H9 (cell line): ENCODE measurements at regions not wholly inside any gene's neighbourhood (a gene's known extent, or its start where the extent isn't known, plus 50 kb on each side); places are given as distances from the start of the nearest gene placed in this dataset.
"Not testable (repeated sequence)": the region's sequence is repeated elsewhere in the genome, so short reads cannot be mapped to it uniquely, and the experiment has no call there.

Source experiments
- DNase-seq: peaks from one replicate; pipeline ENCODE4 v3.0.0-alpha.2; 2017
- H2AFZ ChIP-seq: one replicate; pipeline ENCODE4 v1.6.1; 2013; ENCODE audit warnings: mild to moderate bottlenecking, low read length, control low read depth, moderate library complexity
- H2AK5ac ChIP-seq: 2 replicates; pipeline ENCODE4 v1.6.1; 2013; ENCODE audit warnings: low read length, control low read depth, mixed read lengths; ENCODE audit not compliant: insufficient read length
- H2BK120ac ChIP-seq: one replicate; pipeline ENCODE4 v1.6.1; 2013; ENCODE audit warnings: low read depth, mild to moderate bottlenecking, low read length, control low read depth, inconsistent platforms; ENCODE audit not compliant: poor library complexity, severe bottlenecking
- H2BK12ac ChIP-seq: 2 replicates; pipeline ENCODE4 v1.6.1; 2013; ENCODE audit warnings: low read length, control low read depth, mixed read lengths, low read depth; ENCODE audit not compliant: insufficient read length
- H2BK15ac ChIP-seq: 2 replicates; pipeline ENCODE4 v1.6.1; 2013; ENCODE audit warnings: low read depth, low read length, control low read depth
- H2BK20ac ChIP-seq: one replicate; pipeline ENCODE4 v1.6.1; 2013; ENCODE audit warnings: low read depth, mild to moderate bottlenecking, low read length, control low read depth, inconsistent platforms; ENCODE audit not compliant: poor library complexity, severe bottlenecking
- H2BK5ac ChIP-seq: 2 replicates; pipeline ENCODE4 v1.6.1; 2013; ENCODE audit warnings: low read length, control low read depth, mixed read lengths; ENCODE audit not compliant: insufficient read length
- H3K14ac ChIP-seq: 2 replicates; pipeline ENCODE4 v1.6.1; 2013; ENCODE audit warnings: low read length, control low read depth; ENCODE audit not compliant: insufficient read depth
- H3K18ac ChIP-seq: 2 replicates; pipeline ENCODE4 v1.6.1; 2013; ENCODE audit warnings: low read depth, mild to moderate bottlenecking, mixed read lengths, low read length, control low read depth; ENCODE audit not compliant: insufficient read length
- H3K23ac ChIP-seq: 2 replicates; pipeline ENCODE4 v1.6.1; 2013; ENCODE audit warnings: low read length, control low read depth, mixed read lengths, low read depth; ENCODE audit not compliant: insufficient read length
- H3K23me2 ChIP-seq: 2 replicates; pipeline ENCODE4 v1.6.1; 2013; ENCODE audit warnings: low read depth, mild to moderate bottlenecking, mixed read lengths, low read length, control low read depth; ENCODE audit not compliant: insufficient read length, poor library complexity, severe bottlenecking
- H3K27ac ChIP-seq: 2 replicates; pipeline ENCODE4 v1.5.1; 2013; ENCODE audit warnings: low read length, control low read depth, mixed read lengths, low read depth; ENCODE audit not compliant: insufficient read length
- H3K27me3 ChIP-seq: 2 replicates; pipeline ENCODE4 v1.6.1; 2013; ENCODE audit warnings: low read length, control low read depth, inconsistent platforms; ENCODE audit not compliant: insufficient read depth
- H3K4ac ChIP-seq: 2 replicates; pipeline ENCODE4 v1.6.1; 2013; ENCODE audit warnings: low read depth, mild to moderate bottlenecking, control low read depth, inconsistent platforms, low read length, moderate library complexity
- H3K4me1 ChIP-seq: 2 replicates; pipeline ENCODE4 v1.6.1; 2013; ENCODE audit warnings: low read length, control low read depth, inconsistent platforms; ENCODE audit not compliant: insufficient read depth
- H3K4me2 ChIP-seq: 2 replicates; pipeline ENCODE4 v1.6.1; 2013; ENCODE audit warnings: low read length, control low read depth, mixed read lengths; ENCODE audit not compliant: insufficient read length, insufficient read depth
- H3K56ac ChIP-seq: 2 replicates; pipeline ENCODE4 v1.6.1; 2013; ENCODE audit warnings: low read depth, mild to moderate bottlenecking, mixed read lengths, low read length, control low read depth; ENCODE audit not compliant: insufficient read length
- H3K79me1 ChIP-seq: 2 replicates; pipeline ENCODE4 v1.6.1; 2013; ENCODE audit warnings: low read depth, mild to moderate bottlenecking, moderate library complexity, low read length, control low read depth, inconsistent platforms; ENCODE audit not compliant: insufficient read depth, poor library complexity, severe bottlenecking
- H3K79me2 ChIP-seq: 2 replicates; pipeline ENCODE4 v1.6.1; 2013; ENCODE audit warnings: low read length, control low read depth, inconsistent platforms; ENCODE audit not compliant: insufficient read depth
- H3K9ac ChIP-seq: 2 replicates; pipeline ENCODE4 v1.6.1; 2013; ENCODE audit warnings: low read length, control low read depth, mixed read lengths; ENCODE audit not compliant: insufficient read length; ENCODE audit errors: extremely low read depth
- H3K9me3 ChIP-seq: one replicate; pipeline ENCODE4 v1.6.1; 2013; ENCODE audit warnings: low read depth, low read length, inconsistent platforms; ENCODE audit not compliant: control insufficient read depth
- H3T11ph ChIP-seq: one replicate; pipeline ENCODE4 v1.6.1; 2013; ENCODE audit warnings: mild to moderate bottlenecking, low read length, control low read depth, inconsistent platforms
- H4K20me1 ChIP-seq: one replicate; pipeline ENCODE4 v1.6.1; 2013; ENCODE audit not compliant: control insufficient read depth, insufficient read length, insufficient read depth
- H4K5ac ChIP-seq: 2 replicates; pipeline ENCODE4 v1.6.1; 2013; ENCODE audit warnings: low read depth, mild to moderate bottlenecking, mixed read lengths, low read length, control low read depth; ENCODE audit not compliant: insufficient read length
- H4K8ac ChIP-seq: replicated peaks from 2 replicates; pipeline ENCODE4 v1.6.1; 2013; ENCODE audit warnings: low read length, control low read depth, mixed read lengths, low read depth; ENCODE audit not compliant: insufficient read length
- H4K91ac ChIP-seq: 2 replicates; pipeline ENCODE4 v1.6.1; 2013; ENCODE audit warnings: low read depth, mild to moderate bottlenecking, moderate library complexity, mixed read lengths, low read length, control low read depth; ENCODE audit not compliant: insufficient read length
- H3K27ac Mint-ChIP-seq, 3 experiments: 2 replicates in 2 of 3; 3 replicates in 1 of 3; pipeline ENCODE4 v1.8.0; 2020 to 2021; ENCODE audit warnings: mixed read lengths in 3 of 3, mild to moderate bottlenecking in 1 of 3, moderate library complexity in 1 of 3
- H3K27me3 Mint-ChIP-seq: 2 replicates; pipeline ENCODE4 v1.8.0; 2021; ENCODE audit warnings: low read depth, mild to moderate bottlenecking, moderate library complexity, mixed read lengths
- H3K36me3 Mint-ChIP-seq, 3 experiments: 2 replicates in 2 of 3; 3 replicates in 1 of 3; pipeline ENCODE4 v1.8.0; 2020 to 2021; ENCODE audit warnings: low read depth in 3 of 3, mixed read lengths in 3 of 3; ENCODE audit not compliant: insufficient read depth in 1 of 3
- H3K4me1 Mint-ChIP-seq, 2 experiments: 2 replicates each; pipeline ENCODE4 v1.8.0; 2020; ENCODE audit warnings: mixed read lengths in 2 of 2
- H3K4me3 Mint-ChIP-seq, 2 experiments: 2 replicates in 1 of 2; 3 replicates in 1 of 2; pipeline ENCODE4 v1.8.0; 2020 to 2021; ENCODE audit warnings: mild to moderate bottlenecking in 2 of 2, mixed read lengths in 2 of 2, moderate library complexity in 1 of 2
- H3K9me3 Mint-ChIP-seq, 2 experiments: 2 replicates in 1 of 2; 3 replicates in 1 of 2; pipeline ENCODE4 v1.8.0; 2020; ENCODE audit warnings: mild to moderate bottlenecking in 2 of 2, mixed read lengths in 2 of 2, moderate library complexity in 1 of 2
- WGBS: extraction: QIAGEN DNeasy Blood & Tissue Kit; methylation state at CpG from one replicate; pipeline ENCODE4 v1.1.7; 2013; ENCODE audit warnings: missing lambda C conversion rate, low lambda C conversion rate, mixed read lengths; ENCODE audit not compliant: insufficient read length; ENCODE audit errors: extremely low coverage; 5-methylcytosine and 5-hydroxymethylcytosine counted together
- TF ChIP-seq, protein P1 (sequence below): fragments of 200-600 bp; sonication (generic); conservative IDR thresholded peaks from 3 replicates; pipeline ENCODE4 v1.8.0; 2021; ENCODE audit warnings: antibody characterized with exemption, mild to moderate bottlenecking

DNA sequence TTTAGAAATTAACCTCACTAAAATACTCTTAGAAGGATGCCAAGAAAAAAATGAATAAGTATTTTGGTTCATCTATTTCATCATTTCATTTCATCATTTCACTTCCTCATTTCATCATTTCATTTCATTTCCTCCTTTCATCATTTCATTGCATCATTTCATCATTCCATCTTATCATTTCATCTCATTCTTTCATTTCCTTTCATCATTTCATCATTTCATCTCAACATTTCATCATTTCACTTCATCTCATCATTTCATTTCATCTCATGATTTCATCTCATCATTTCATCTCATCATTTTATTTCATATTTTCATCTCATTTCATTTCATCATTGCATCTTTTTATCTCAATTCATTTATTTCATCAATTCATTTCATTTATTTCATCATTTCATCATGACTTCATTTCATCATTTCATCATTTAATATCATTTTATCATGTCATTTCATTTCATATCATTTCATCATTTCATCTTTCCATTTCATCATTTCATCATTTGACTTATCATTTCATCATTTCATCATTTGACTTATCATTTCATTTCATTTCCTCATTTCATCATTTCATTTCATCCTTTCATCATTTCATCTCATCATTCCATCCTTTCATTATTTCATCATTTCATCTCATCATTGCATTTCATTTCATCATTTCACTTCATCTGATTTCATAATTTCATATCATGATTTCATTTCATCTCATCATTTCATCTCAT is 129.9 kb downstream of the ZNF92 start:
- no peaks in the 10 kb centered on the region for H3K9me3 Mint-ChIP-seq
- no peaks in the 10 kb centered on the region for H3K4me1 Mint-ChIP-seq
- Histone ChIP-seq H3K23me2 (no peaks in the 10 kb centered on the region), H3K9me3 (no peaks in the 10 kb centered on the region), H2BK5ac (no peak overlapping the region), H3K27ac (no peak overlapping the region), H3K4ac (no peak overlapping the region), H3K18ac (no peak overlapping the region), H2BK12ac (no peak overlapping the region), H4K91ac (no peak overlapping the region), H4K8ac (no peak overlapping the region), H2BK120ac (no peak overlapping the region), H3T11ph (no peak overlapping the region), H3K79me1 (no peaks in the 10 kb centered on the region), H3K23ac (no peak overlapping the region), H4K5ac (no peak overlapping the region), H2AFZ (no peak overlapping the region), H2AK5ac (no peak overlapping the region), H3K56ac (no peak overlapping the region), H2BK15ac (no peak overlapping the region), H4K20me1 (no peaks in the 10 kb centered on the region), H3K79me2 (no peaks in the 10 kb centered on the region), H3K14ac (no peak overlapping the region), H3K9ac (no peak overlapping the region), H2BK20ac (no peak overlapping the region), H3K4me1 (no peaks in the 10 kb centered on the region), H3K27me3 (no peaks in the 10 kb centered on the region), H3K4me2 (no peak overlapping the region)
- H3K36me3 Mint-ChIP-seq, result no peaks in the 10 kb centered on the region
- H3K27me3 Mint-ChIP-seq, result peaks cover 17% of the 10 kb centered on the region
- no peak for DNase-seq
- H3K4me3 Mint-ChIP-seq, result no peak overlapping the region
- H3K27ac Mint-ChIP-seq, result no peak overlapping the region
- TF ChIP-seq, protein P1, sequence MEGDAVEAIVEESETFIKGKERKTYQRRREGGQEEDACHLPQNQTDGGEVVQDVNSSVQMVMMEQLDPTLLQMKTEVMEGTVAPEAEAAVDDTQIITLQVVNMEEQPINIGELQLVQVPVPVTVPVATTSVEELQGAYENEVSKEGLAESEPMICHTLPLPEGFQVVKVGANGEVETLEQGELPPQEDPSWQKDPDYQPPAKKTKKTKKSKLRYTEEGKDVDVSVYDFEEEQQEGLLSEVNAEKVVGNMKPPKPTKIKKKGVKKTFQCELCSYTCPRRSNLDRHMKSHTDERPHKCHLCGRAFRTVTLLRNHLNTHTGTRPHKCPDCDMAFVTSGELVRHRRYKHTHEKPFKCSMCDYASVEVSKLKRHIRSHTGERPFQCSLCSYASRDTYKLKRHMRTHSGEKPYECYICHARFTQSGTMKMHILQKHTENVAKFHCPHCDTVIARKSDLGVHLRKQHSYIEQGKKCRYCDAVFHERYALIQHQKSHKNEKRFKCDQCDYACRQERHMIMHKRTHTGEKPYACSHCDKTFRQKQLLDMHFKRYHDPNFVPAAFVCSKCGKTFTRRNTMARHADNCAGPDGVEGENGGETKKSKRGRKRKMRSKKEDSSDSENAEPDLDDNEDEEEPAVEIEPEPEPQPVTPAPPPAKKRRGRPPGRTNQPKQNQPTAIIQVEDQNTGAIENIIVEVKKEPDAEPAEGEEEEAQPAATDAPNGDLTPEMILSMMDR, result no peak

DNA sequence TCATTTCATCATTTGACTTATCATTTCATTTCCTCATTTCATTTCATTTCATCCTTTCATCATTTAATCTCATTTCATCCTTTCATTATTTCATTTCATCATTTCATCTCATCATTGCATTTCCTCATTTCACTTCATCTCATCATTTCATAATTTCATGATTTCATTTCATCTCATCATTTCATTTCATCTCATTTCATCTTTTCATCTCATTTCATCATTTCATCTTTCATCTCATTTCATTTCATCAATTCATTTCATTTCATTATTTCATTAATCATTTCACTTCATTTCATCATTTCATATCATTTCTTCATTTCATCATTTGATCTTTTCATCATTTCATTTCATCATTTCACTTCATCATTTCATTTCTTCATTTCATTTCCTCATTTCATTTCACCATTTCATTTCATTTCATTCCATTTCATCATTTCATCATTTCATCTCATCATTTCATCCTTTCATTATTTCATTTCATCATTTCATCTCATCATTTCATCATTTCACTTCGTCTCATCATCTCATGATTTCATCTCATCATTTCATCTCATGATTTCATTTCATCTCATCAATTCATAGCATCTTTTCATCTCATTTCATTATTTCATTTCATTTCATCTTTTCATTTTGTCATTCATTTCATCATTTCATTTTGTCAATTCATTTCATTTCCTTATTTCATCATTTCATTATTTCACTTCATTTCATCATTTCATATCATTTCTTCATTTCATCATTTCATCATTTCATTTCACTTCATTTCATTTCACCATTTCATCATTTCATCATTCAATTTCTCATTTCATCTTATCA is 131.1 kb downstream of the ZNF92 start:
- not testable (repeated sequence) for H2BK5ac ChIP-seq, H2BK12ac ChIP-seq, H4K8ac ChIP-seq, H3K4me1 Mint-ChIP-seq, DNase-seq, H3K56ac ChIP-seq, H4K20me1 ChIP-seq, H3K79me1 ChIP-seq, H3K4me2 ChIP-seq, H4K5ac ChIP-seq, H2BK20ac ChIP-seq, H3K23me2 ChIP-seq, H2AFZ ChIP-seq, H2AK5ac ChIP-seq, H3K4me3 Mint-ChIP-seq, H3K36me3 Mint-ChIP-seq, H3T11ph ChIP-seq, H3K27ac ChIP-seq, H2BK15ac ChIP-seq, H3K9me3 Mint-ChIP-seq, H3K27me3 ChIP-seq, H3K4ac ChIP-seq, H4K91ac ChIP-seq, H3K9me3 ChIP-seq, H3K18ac ChIP-seq, H3K4me1 ChIP-seq, H3K14ac ChIP-seq, H3K79me2 ChIP-seq, H2BK120ac ChIP-seq, H3K9ac ChIP-seq, H3K23ac ChIP-seq, H3K27ac Mint-ChIP-seq
- H3K27me3 Mint-ChIP-seq, result peaks cover 24% of the 10 kb centered on the region
- WGBS, result 100% methylated on average over 1 of the region's 1 CpG
